GM12878 (cell line): ENCODE measurements at regions not wholly inside any gene's neighbourhood (a gene's known extent, or its start where the extent isn't known, plus 50 kb on each side); places are given as distances from the start of the nearest gene placed in this dataset.

Experiments
- ATAC-seq: fragments of 200-7000 bp; cut with Tn5 transposase; 3 replicates; pipeline ENCODE4 v1.9.1; 2020; ENCODE audit warnings: mild to moderate bottlenecking, moderate library complexity
- BruUV-seq: library from RNA; stranded (reverse); fragments of 400-500 nt; replicated peaks from 2 replicates; lab custom pipeline; 2021; lab: Mats Ljungman, UMichigan
- CTCF ChIA-PET: fragments of 300-600 bp; sonication (Branson Sonifier 250); formaldehyde crosslinking; extraction: SDS; loops from one replicate; lab custom pipeline; 2021; ENCODE audit warnings: inconsistent platforms; lab: Yijun Ruan, JAX
- POLR2A ChIA-PET: fragments of 350-600 bp; formaldehyde crosslinking; extraction: SDS; loops from one replicate; lab custom pipeline; 2021; ENCODE audit warnings: inconsistent platforms; lab: Charles Lee
- RAD21 ChIA-PET: fragments of 300-600 bp; sonication (Branson Sonifier 250); formaldehyde crosslinking; loops from one replicate; lab custom pipeline; 2023; ENCODE audit warnings: antibody characterized with exemption; ENCODE audit not compliant: unreplicated experiment; lab: Charles Lee
- SMC1A ChIA-PET: fragments of 300-600 bp; sonication (Branson Sonifier 250); formaldehyde crosslinking; loops from one replicate; lab custom pipeline; 2023; ENCODE audit not compliant: unreplicated experiment, uncharacterized antibody; lab: Charles Lee
- DNase-seq: peaks from one replicate; pipeline ENCODE4 v3.0.0-alpha.2; 2011; ENCODE audit warnings: low read depth, low spot score
- FAIRE-seq: peaks from 3 replicates; lab custom pipeline; 2011; peaks lifted over from hg19 to GRCh38; lab: Jason Lieb, UNC
- H2AFZ ChIP-seq: 2 replicates; pipeline ENCODE4 v1.6.0; 2011; ENCODE audit warnings: low read depth, low read length, control low read depth; ENCODE audit not compliant: control insufficient read depth
- H3K27ac ChIP-seq: 2 replicates; pipeline ENCODE4 v1.5.1; 2011; ENCODE audit warnings: control low read depth; ENCODE audit not compliant: control insufficient read depth, insufficient read depth
- H3K27me3 ChIP-seq, 2 experiments: replicated peaks in 1 of 2; 2 replicates each; pipeline versions ENCODE4 v1.6.0 to v1.6.1; 2011; ENCODE audit warnings: low read length in 1 of 2; ENCODE audit not compliant: control insufficient read depth in 2 of 2, insufficient read depth in 2 of 2
- H3K36me3 ChIP-seq, 2 experiments: 2 replicates each; pipeline ENCODE4 v1.5.1; 2011; ENCODE audit warnings: low read length in 1 of 2; ENCODE audit not compliant: control insufficient read depth in 2 of 2, insufficient read depth in 2 of 2
- H3K4me1 ChIP-seq: 2 replicates; pipeline ENCODE4 v1.6.1; 2011; ENCODE audit warnings: mild to moderate bottlenecking, low read length, moderate library complexity, mixed read lengths; ENCODE audit not compliant: control insufficient read depth, insufficient read depth
- H3K4me2 ChIP-seq: 2 replicates; pipeline ENCODE4 v1.6.0; 2011; ENCODE audit warnings: control low read depth; ENCODE audit not compliant: control insufficient read depth, insufficient read depth
- H3K4me3 ChIP-seq: fragments of 200-600 bp; sonication (generic); 2 replicates; pipeline ENCODE4 v1.5.1; 2016
- H3K79me2 ChIP-seq: 2 replicates; pipeline ENCODE4 v1.6.0; 2011; ENCODE audit warnings: low read length; ENCODE audit not compliant: control insufficient read depth, insufficient read depth
- H3K9ac ChIP-seq: 2 replicates; pipeline ENCODE4 v1.8.0; 2011; ENCODE audit warnings: low read length, control low read depth, mixed read lengths; ENCODE audit not compliant: control insufficient read depth, insufficient read depth
- H3K9me3 ChIP-seq: replicated peaks from 3 replicates; pipeline ENCODE4 v1.5.1; 2011; ENCODE audit warnings: mild to moderate bottlenecking, low read length; ENCODE audit not compliant: control insufficient read depth, insufficient read depth
- H4K20me1 ChIP-seq: 2 replicates; pipeline ENCODE4 v1.6.0; 2011; ENCODE audit not compliant: control insufficient read depth, insufficient read depth
- CEBPB ChIP-seq, 2 experiments: fragments of 150-350 bp in 1 of 2; IDR thresholded peaks; 2 replicates each; pipeline ENCODE4 v1.6.1; 2012 to 2014; ENCODE audit warnings: low read depth in 2 of 2, low read length in 2 of 2, borderline replicate concordance in 1 of 2, inconsistent platforms in 1 of 2
- CHD1 ChIP-seq: IDR thresholded peaks from 2 replicates; pipeline ENCODE4 v1.6.1; 2012; ENCODE audit warnings: low read depth, low read length, improper control_type of control experiment
- CREM ChIP-seq: IDR thresholded peaks from 2 replicates; pipeline ENCODE4 v1.6.1; 2014; ENCODE audit warnings: antibody characterized with exemption, low read depth
- EED ChIP-seq: sonication (generic); IDR thresholded peaks from 2 replicates; pipeline ENCODE4 v1.6.1; 2016; ENCODE audit warnings: antibody characterized with exemption, low read depth
- ELK1 ChIP-seq: IDR thresholded peaks from 2 replicates; pipeline ENCODE4 v1.6.1; 2012; ENCODE audit warnings: low read depth, low read length, improper control_type of control experiment
- EP300 ChIP-seq, 2 experiments: fragments of 150-350 bp in 1 of 2; IDR thresholded peaks; 2 replicates each; pipeline ENCODE4 v1.6.1; 2011 to 2012; ENCODE audit warnings: low read depth in 2 of 2, low read length in 2 of 2, borderline replicate concordance in 1 of 2, improper control_type of control experiment in 1 of 2, inconsistent platforms in 1 of 2; ENCODE audit not compliant: control insufficient read depth in 1 of 2
- NRF1 ChIP-seq: conservative IDR thresholded peaks from 2 replicates; pipeline ENCODE4 v1.6.1; 2011; ENCODE audit warnings: mild to moderate bottlenecking, low read depth, low read length, improper control_type of control experiment
- POLR2A ChIP-seq: IDR thresholded peaks from 2 replicates; pipeline ENCODE4 v1.6.1; 2011; ENCODE audit warnings: low read depth, mild to moderate bottlenecking, low read length
- RAD21 ChIP-seq: IDR thresholded peaks from 2 replicates; pipeline ENCODE4 v1.6.1; 2011; ENCODE audit warnings: mild to moderate bottlenecking, low read depth, low read length, moderate library complexity; ENCODE audit not compliant: insufficient read depth
- STAT3 ChIP-seq: IDR thresholded peaks from 2 replicates; pipeline ENCODE4 v1.6.1; 2011; ENCODE audit warnings: low read depth, low read length, improper control_type of control experiment
- TBL1XR1 ChIP-seq: IDR thresholded peaks from 2 replicates; pipeline ENCODE4 v1.6.1; 2012; ENCODE audit warnings: low read depth, low read length, improper control_type of control experiment
- ZBTB11 ChIP-seq: fragments of 450-650 bp; formaldehyde crosslinking; IDR thresholded peaks from 2 replicates; pipeline ENCODE4 v1.5.0; 2022; ENCODE audit warnings: mild to moderate bottlenecking, missing genetic modification characterization
- WGBS: methylation state at CpG from one replicate; pipeline ENCODE4 v1.1.6; 2016; ENCODE audit warnings: low lambda C conversion rate; ENCODE audit not compliant: insufficient replicate concordance, insufficient coverage; ENCODE audit errors: missing lambda C conversion rate; 5-methylcytosine and 5-hydroxymethylcytosine counted together
- in situ Hi-C: fragments of 300-500 bp; cut with MboI; formaldehyde crosslinking; loops from 9 replicates; pipeline ENCODE4 v1.14.3; 2018; ENCODE audit warnings: mixed read lengths
- intact Hi-C: fragments of 100-400 bp; cut with micrococcal nuclease; formaldehyde crosslinking; loops from one replicate; pipeline ENCODE4 v1.14.2; 2022; ENCODE audit not compliant: unreplicated experiment
- TF ChIP-seq, protein P1 (sequence below): IDR thresholded peaks from 2 replicates; pipeline ENCODE4 v1.6.1; 2011; ENCODE audit warnings: borderline replicate concordance, low read depth, mild to moderate bottlenecking, moderate library complexity, mixed read lengths, low read length; ENCODE audit not compliant: insufficient read depth; ENCODE audit errors: extremely low read length
- TF ChIP-seq, protein P2 (sequence below): fragments of 450-650 bp; IDR thresholded peaks from 2 replicates; pipeline ENCODE4 v1.6.1; 2017; ENCODE audit warnings: antibody characterized with exemption, mild to moderate bottlenecking, moderate library complexity

DNA sequence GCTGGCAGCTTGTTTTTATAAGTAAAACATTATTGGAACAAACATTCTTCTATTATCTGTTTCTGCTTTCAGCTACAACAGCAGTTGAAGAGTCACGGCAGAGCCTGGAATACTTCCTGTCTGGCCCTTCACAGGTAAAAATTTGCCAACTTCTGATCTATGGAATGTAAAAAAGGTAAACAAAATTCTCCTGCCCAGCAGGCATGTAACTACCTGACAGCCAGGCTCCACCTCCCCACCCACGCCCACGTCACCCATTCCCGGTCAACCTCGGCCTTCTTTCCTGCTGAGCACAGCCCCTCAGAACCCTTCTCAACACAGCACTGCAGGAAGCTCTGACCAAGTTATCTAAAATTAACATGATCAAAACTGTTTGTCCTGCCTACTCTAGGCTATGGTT, 166.0 kb downstream of the DLL1 start:
- no peaks in the 10 kb centered on the region for H3K36me3 ChIP-seq
- ChIA-PET POLR2A (no interaction called here), CTCF (no interaction called here), RAD21 (no interaction called here), SMC1A (no interaction called here)
- ATAC-seq (no peak), DNase-seq (no peak), FAIRE-seq (no peak)
- BruUV-seq: no TSS peak
- H3K9me3 ChIP-seq: peaks cover 1% of the 10 kb centered on the region; the same call in 2 of the 3 replicates
- H4K20me1 ChIP-seq: no peaks in the 10 kb centered on the region
- TF ChIP-seq CREM: no peak
- no peak for TF ChIP-seq STAT3
- no peak for TF ChIP-seq EP300 (IDR thresholded peaks at IDR 0.05; ENCODE audit: borderline replicate concordance in 1 of 2, control insufficient read depth in 1 of 2, low read depth in 2 of 2, low read length in 2 of 2)
- TF ChIP-seq, protein P1, sequence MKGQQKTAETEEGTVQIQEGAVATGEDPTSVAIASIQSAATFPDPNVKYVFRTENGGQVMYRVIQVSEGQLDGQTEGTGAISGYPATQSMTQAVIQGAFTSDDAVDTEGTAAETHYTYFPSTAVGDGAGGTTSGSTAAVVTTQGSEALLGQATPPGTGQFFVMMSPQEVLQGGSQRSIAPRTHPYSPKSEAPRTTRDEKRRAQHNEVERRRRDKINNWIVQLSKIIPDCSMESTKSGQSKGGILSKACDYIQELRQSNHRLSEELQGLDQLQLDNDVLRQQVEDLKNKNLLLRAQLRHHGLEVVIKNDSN: no peak
- TF ChIP-seq ZBTB11 (CRISPR knock-in tag): no peak
- TF ChIP-seq CEBPB (IDR thresholded peaks at IDR 0.05; ENCODE audit: borderline replicate concordance in 1 of 2, low read depth in 2 of 2, low read length in 2 of 2): no peak
- no peak for TF ChIP-seq NRF1
- TF ChIP-seq POLR2A: no peak
- TF ChIP-seq EED: no peak
- no peak for TF ChIP-seq RAD21
- TF ChIP-seq, protein P2, sequence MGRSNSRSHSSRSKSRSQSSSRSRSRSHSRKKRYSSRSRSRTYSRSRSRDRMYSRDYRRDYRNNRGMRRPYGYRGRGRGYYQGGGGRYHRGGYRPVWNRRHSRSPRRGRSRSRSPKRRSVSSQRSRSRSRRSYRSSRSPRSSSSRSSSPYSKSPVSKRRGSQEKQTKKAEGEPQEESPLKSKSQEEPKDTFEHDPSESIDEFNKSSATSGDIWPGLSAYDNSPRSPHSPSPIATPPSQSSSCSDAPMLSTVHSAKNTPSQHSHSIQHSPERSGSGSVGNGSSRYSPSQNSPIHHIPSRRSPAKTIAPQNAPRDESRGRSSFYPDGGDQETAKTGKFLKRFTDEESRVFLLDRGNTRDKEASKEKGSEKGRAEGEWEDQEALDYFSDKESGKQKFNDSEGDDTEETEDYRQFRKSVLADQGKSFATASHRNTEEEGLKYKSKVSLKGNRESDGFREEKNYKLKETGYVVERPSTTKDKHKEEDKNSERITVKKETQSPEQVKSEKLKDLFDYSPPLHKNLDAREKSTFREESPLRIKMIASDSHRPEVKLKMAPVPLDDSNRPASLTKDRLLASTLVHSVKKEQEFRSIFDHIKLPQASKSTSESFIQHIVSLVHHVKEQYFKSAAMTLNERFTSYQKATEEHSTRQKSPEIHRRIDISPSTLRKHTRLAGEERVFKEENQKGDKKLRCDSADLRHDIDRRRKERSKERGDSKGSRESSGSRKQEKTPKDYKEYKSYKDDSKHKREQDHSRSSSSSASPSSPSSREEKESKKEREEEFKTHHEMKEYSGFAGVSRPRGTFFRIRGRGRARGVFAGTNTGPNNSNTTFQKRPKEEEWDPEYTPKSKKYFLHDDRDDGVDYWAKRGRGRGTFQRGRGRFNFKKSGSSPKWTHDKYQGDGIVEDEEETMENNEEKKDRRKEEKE: no peak
- TF ChIP-seq CHD1: no peak
- no peak for TF ChIP-seq ELK1
- no peak for TF ChIP-seq TBL1XR1
- H3K27me3 ChIP-seq: no peaks in the 10 kb centered on the region
- H3K4me2 ChIP-seq: no peak overlapping the region
- no peak overlapping the region for H3K4me3 ChIP-seq
- H3K4me1 ChIP-seq: no peaks in the 10 kb centered on the region; the same call in none of the 2 replicates
- in situ Hi-C loops: no loop called here
- no peak overlapping the region for H3K9ac ChIP-seq
- H3K27ac ChIP-seq: no peak overlapping the region
- intact Hi-C loops: no loop called here
- no peaks in the 10 kb centered on the region for H3K79me2 ChIP-seq
- 20% methylated on average over 5 of the region's 5 CpGs for WGBS
- H2AFZ ChIP-seq: no peak overlapping the region
